Erythroblast (primary cell): ENCODE measurements at regions not wholly inside any gene's neighbourhood (a gene's known extent, or its start where the extent isn't known, plus 50 kb on each side); places are given as distances from the start of the nearest gene placed in this dataset.

ENCODE experiments used
- GATA1 ChIP-seq: IDR thresholded peaks from 2 replicates; pipeline ENCODE4 v1.6.1; 2011; ENCODE audit warnings: low read depth, mild to moderate bottlenecking, control low read depth, low read length, moderate library complexity
- POLR2A ChIP-seq: IDR thresholded peaks from 2 replicates; pipeline ENCODE4 v1.6.1; 2011; ENCODE audit warnings: mild to moderate bottlenecking, low read length

GRCh38 chr18:40841467-40841866 lies 1113.6 kb upstream of the PIK3C3 start:
- TF ChIP-seq POLR2A (no peak), GATA1 (no peak)
